ENCODE measurements at regions not wholly inside any gene's neighbourhood (a gene's known extent, or its start where the extent isn't known, plus 50 kb on each side); places are given as distances from the start of the nearest gene placed in this dataset.

- no peaks in the 10 kb centered on the region for H3K36me3 ChIP-seq (ENCODE audit: control insufficient read depth in 1 of 2, insufficient read depth in 2 of 2, low read length in 2 of 2)
- H3K4me1 ChIP-seq (ENCODE audit: control insufficient read depth in 1 of 2, insufficient read depth in 2 of 2, low read length in 2 of 2): peaks cover 0 to 4% of the 10 kb centered on the region in 2 donors
- H3K4me3 ChIP-seq (ENCODE audit: low read depth in 1 of 2, low read length in 2 of 2): no peak overlapping the region
- no peak overlapping the region for H3K27ac ChIP-seq (ENCODE audit: low read length)
- H3K27me3 ChIP-seq (ENCODE audit: low read depth, low read length): peaks cover 3% of the 10 kb centered on the region
- H3K9me3 ChIP-seq (ENCODE audit: control insufficient read depth in 1 of 2, low read length in 2 of 2): peaks cover 0 to 4% of the 10 kb centered on the region in 2 donors
Observed at GRCh38 chr9:124182741-124183140, 75.0 kb upstream of the NEK6 start.

- Histone ChIP-seq H3K27ac (ENCODE audit: low read length) (no peak overlapping the region), H3K4me1 (ENCODE audit: control insufficient read depth in 1 of 2, insufficient read depth in 2 of 2, low read length in 2 of 2) (peaks cover 0 to 4% of the 10 kb centered on the region in 2 donors), H3K27me3 (ENCODE audit: low read depth, low read length) (peaks cover 3% of the 10 kb centered on the region), H3K9me3 (ENCODE audit: control insufficient read depth in 1 of 2, low read length in 2 of 2) (peaks cover 0 to 4% of the 10 kb centered on the region in 2 donors), H3K36me3 (ENCODE audit: control insufficient read depth in 1 of 2, insufficient read depth in 2 of 2, low read length in 2 of 2) (no peaks in the 10 kb centered on the region), H3K4me3 (ENCODE audit: low read depth in 1 of 2, low read length in 2 of 2) (no peak overlapping the region)
Observed at GRCh38 chr9:124183772-124184171, 74.0 kb upstream of the NEK6 start.

- Histone ChIP-seq H3K9me3 (ENCODE audit: control insufficient read depth in 1 of 2, low read length in 2 of 2) (peaks cover 0 to 4% of the 10 kb centered on the region in 2 donors), H3K36me3 (ENCODE audit: control insufficient read depth in 1 of 2, insufficient read depth in 2 of 2, low read length in 2 of 2) (no peaks in the 10 kb centered on the region), H3K27ac (ENCODE audit: low read length) (no peak overlapping the region), H3K4me3 (ENCODE audit: low read depth in 1 of 2, low read length in 2 of 2) (no peak overlapping the region), H3K27me3 (ENCODE audit: low read depth, low read length) (peaks cover 3% of the 10 kb centered on the region), H3K4me1 (ENCODE audit: control insufficient read depth in 1 of 2, insufficient read depth in 2 of 2, low read length in 2 of 2) (peaks cover 0 to 4% of the 10 kb centered on the region in 2 donors)
Observed at GRCh38 chr9:124185413-124185812, 72.3 kb upstream of the NEK6 start.

GRCh38 chr9:124187311-124187710 is 70.4 kb upstream of the NEK6 start:
- Histone ChIP-seq H3K27ac (ENCODE audit: low read length) (no peak overlapping the region), H3K27me3 (ENCODE audit: low read depth, low read length) (no peaks in the 10 kb centered on the region), H3K9me3 (ENCODE audit: control insufficient read depth in 1 of 2, low read length in 2 of 2) (peaks cover 0 to 4% of the 10 kb centered on the region in 2 donors), H3K4me1 (ENCODE audit: control insufficient read depth in 1 of 2, insufficient read depth in 2 of 2, low read length in 2 of 2) (no peaks in the 10 kb centered on the region), H3K4me3 (ENCODE audit: low read depth in 1 of 2, low read length in 2 of 2) (no peak overlapping the region), H3K36me3 (ENCODE audit: control insufficient read depth in 1 of 2, insufficient read depth in 2 of 2, low read length in 2 of 2) (no peaks in the 10 kb centered on the region)

- no peaks in the 10 kb centered on the region for H3K36me3 ChIP-seq (ENCODE audit: control insufficient read depth in 1 of 2, insufficient read depth in 2 of 2, low read length in 2 of 2)
- no peaks in the 10 kb centered on the region for H3K27me3 ChIP-seq (ENCODE audit: low read depth, low read length)
- H3K27ac ChIP-seq (ENCODE audit: low read length): no peak overlapping the region
- no peaks in the 10 kb centered on the region for H3K4me1 ChIP-seq (ENCODE audit: control insufficient read depth in 1 of 2, insufficient read depth in 2 of 2, low read length in 2 of 2)
- no peak overlapping the region for H3K4me3 ChIP-seq (ENCODE audit: low read depth in 1 of 2, low read length in 2 of 2)
- peaks cover 0 to 4% of the 10 kb centered on the region in 2 donors for H3K9me3 ChIP-seq (ENCODE audit: control insufficient read depth in 1 of 2, low read length in 2 of 2)
Observed at GRCh38 chr9:124188331-124189110, 69.2 kb upstream of the NEK6 start.

GRCh38 chr9:124190761-124191160 is 67.0 kb upstream of the NEK6 start:
- Histone ChIP-seq H3K27me3 (ENCODE audit: low read depth, low read length) (no peaks in the 10 kb centered on the region), H3K27ac (ENCODE audit: low read length) (no peak overlapping the region), H3K4me1 (ENCODE audit: control insufficient read depth in 1 of 2, insufficient read depth in 2 of 2, low read length in 2 of 2) (no peaks in the 10 kb centered on the region), H3K9me3 (ENCODE audit: control insufficient read depth in 1 of 2, low read length in 2 of 2) (no peaks in the 10 kb centered on the region), H3K4me3 (ENCODE audit: low read depth in 1 of 2, low read length in 2 of 2) (no peak overlapping the region), H3K36me3 (ENCODE audit: control insufficient read depth in 1 of 2, insufficient read depth in 2 of 2, low read length in 2 of 2) (no peaks in the 10 kb centered on the region)

- no peaks in the 10 kb centered on the region for H3K4me1 ChIP-seq (ENCODE audit: control insufficient read depth in 1 of 2, insufficient read depth in 2 of 2, low read length in 2 of 2)
- no peaks in the 10 kb centered on the region for H3K36me3 ChIP-seq (ENCODE audit: control insufficient read depth in 1 of 2, insufficient read depth in 2 of 2, low read length in 2 of 2)
- no peaks in the 10 kb centered on the region for H3K27me3 ChIP-seq (ENCODE audit: low read depth, low read length)
- peaks cover 0 to 5% of the 10 kb centered on the region in 2 donors for H3K9me3 ChIP-seq (ENCODE audit: control insufficient read depth in 1 of 2, low read length in 2 of 2)
- no peak overlapping the region for H3K4me3 ChIP-seq (ENCODE audit: low read depth in 1 of 2, low read length in 2 of 2)
- no peak overlapping the region for H3K27ac ChIP-seq (ENCODE audit: low read length)
Observed at GRCh38 chr9:124191691-124192395, 65.9 kb upstream of the NEK6 start.

- Histone ChIP-seq H3K27ac (ENCODE audit: low read length) (no peak overlapping the region), H3K4me1 (ENCODE audit: control insufficient read depth in 1 of 2, insufficient read depth in 2 of 2, low read length in 2 of 2) (no peaks in the 10 kb centered on the region), H3K27me3 (ENCODE audit: low read depth, low read length) (no peaks in the 10 kb centered on the region), H3K36me3 (ENCODE audit: control insufficient read depth in 1 of 2, insufficient read depth in 2 of 2, low read length in 2 of 2) (no peaks in the 10 kb centered on the region), H3K4me3 (ENCODE audit: low read depth in 1 of 2, low read length in 2 of 2) (no peak overlapping the region), H3K9me3 (ENCODE audit: control insufficient read depth in 1 of 2, low read length in 2 of 2) (peaks cover 0 to 12% of the 10 kb centered on the region in 2 donors)
Observed at GRCh38 chr9:124196814-124197176, 61.0 kb upstream of the NEK6 start.

GRCh38 chr9:124197177-124198095 is 60.3 kb upstream of the NEK6 start:
- Histone ChIP-seq H3K4me3 (ENCODE audit: low read depth in 1 of 2, low read length in 2 of 2) (no peak overlapping the region), H3K36me3 (ENCODE audit: control insufficient read depth in 1 of 2, insufficient read depth in 2 of 2, low read length in 2 of 2) (no peaks in the 10 kb centered on the region), H3K9me3 (ENCODE audit: control insufficient read depth in 1 of 2, low read length in 2 of 2) (peaks cover 0 to 12% of the 10 kb centered on the region in 2 donors), H3K4me1 (ENCODE audit: control insufficient read depth in 1 of 2, insufficient read depth in 2 of 2, low read length in 2 of 2) (no peaks in the 10 kb centered on the region), H3K27ac (ENCODE audit: low read length) (no peak overlapping the region), H3K27me3 (ENCODE audit: low read depth, low read length) (no peaks in the 10 kb centered on the region)

- no peak overlapping the region for H3K27ac ChIP-seq (ENCODE audit: low read length)
- H3K27me3 ChIP-seq (ENCODE audit: low read depth, low read length): no peaks in the 10 kb centered on the region
Observed at GRCh38 chr9:124198331-124198730, 59.4 kb upstream of the NEK6 start.

GRCh38 chr9:124198948-124199347 is 58.8 kb upstream of the NEK6 start:
- Histone ChIP-seq H3K36me3 (ENCODE audit: control insufficient read depth in 1 of 2, insufficient read depth in 2 of 2, low read length in 2 of 2) (no peaks in the 10 kb centered on the region), H3K27me3 (ENCODE audit: low read depth, low read length) (no peaks in the 10 kb centered on the region), H3K27ac (ENCODE audit: low read length) (no peak overlapping the region), H3K4me3 (ENCODE audit: low read depth in 1 of 2, low read length in 2 of 2) (no peak overlapping the region), H3K9me3 (ENCODE audit: control insufficient read depth in 1 of 2, low read length in 2 of 2) (peaks cover 0 to 12% of the 10 kb centered on the region in 2 donors), H3K4me1 (ENCODE audit: control insufficient read depth in 1 of 2, insufficient read depth in 2 of 2, low read length in 2 of 2) (no peaks in the 10 kb centered on the region)

More at GRCh38 chr9:124198331-124198730, 59.4 kb upstream of the NEK6 start:
- H3K36me3 ChIP-seq (ENCODE audit: control insufficient read depth in 1 of 2, insufficient read depth in 2 of 2, low read length in 2 of 2): no peaks in the 10 kb centered on the region
- no peaks in the 10 kb centered on the region for H3K4me1 ChIP-seq (ENCODE audit: control insufficient read depth in 1 of 2, insufficient read depth in 2 of 2, low read length in 2 of 2)
- H3K9me3 ChIP-seq (ENCODE audit: control insufficient read depth in 1 of 2, low read length in 2 of 2): peaks cover 0 to 12% of the 10 kb centered on the region in 2 donors
- no peak overlapping the region for H3K4me3 ChIP-seq (ENCODE audit: low read depth in 1 of 2, low read length in 2 of 2)

All from muscle layer of duodenum (tissue), 2 donors.